Activated CD4-positive, alpha-beta memory T cell treated with anti-CD3 and anti-CD28 coated beads for 36 hours (primary cell): ENCODE measurements at regions not wholly inside any gene's neighbourhood (a gene's known extent, or its start where the extent isn't known, plus 50 kb on each side); places are given as distances from the start of the nearest gene placed in this dataset.

Experiments used
- CTCF ChIA-PET: fragments of 350-600 bp; sonication (Branson Sonifier 250); formaldehyde crosslinking; loops from one replicate; lab custom pipeline; 2021; ENCODE audit warnings: antibody characterized with exemption, inconsistent platforms; lab: Charles Lee
- POLR2A ChIA-PET: fragments of 350-600 bp; sonication (Branson Sonifier 250); formaldehyde crosslinking; loops from one replicate; lab custom pipeline; 2021; ENCODE audit warnings: antibody characterized with exemption; lab: Charles Lee
- DNase-seq: peaks from one replicate; pipeline ENCODE4 v3.0.0-alpha.2; 2020
- H3K27ac Mint-ChIP-seq: one replicate; pipeline ENCODE4 v1.8.0; 2021; ENCODE audit warnings: mixed read lengths
- H3K27me3 Mint-ChIP-seq: one replicate; pipeline ENCODE4 v1.8.0; 2021; ENCODE audit warnings: mixed read lengths
- H3K36me3 Mint-ChIP-seq: one replicate; pipeline ENCODE4 v1.8.0; 2021; ENCODE audit warnings: mixed read lengths
- H3K4me1 Mint-ChIP-seq: one replicate; pipeline ENCODE4 v1.8.0; 2021; ENCODE audit warnings: low read depth, mixed read lengths
- H3K4me3 Mint-ChIP-seq: one replicate; pipeline ENCODE4 v1.8.0; 2021; ENCODE audit warnings: mild to moderate bottlenecking, mixed read lengths
- H3K9me3 Mint-ChIP-seq: one replicate; pipeline ENCODE4 v1.8.0; 2021; ENCODE audit warnings: mixed read lengths
- intact Hi-C: fragments of 100-400 bp; cut with micrococcal nuclease; formaldehyde crosslinking; loops from one replicate; pipeline ENCODE4 v1.15.1; 2023

DNA sequence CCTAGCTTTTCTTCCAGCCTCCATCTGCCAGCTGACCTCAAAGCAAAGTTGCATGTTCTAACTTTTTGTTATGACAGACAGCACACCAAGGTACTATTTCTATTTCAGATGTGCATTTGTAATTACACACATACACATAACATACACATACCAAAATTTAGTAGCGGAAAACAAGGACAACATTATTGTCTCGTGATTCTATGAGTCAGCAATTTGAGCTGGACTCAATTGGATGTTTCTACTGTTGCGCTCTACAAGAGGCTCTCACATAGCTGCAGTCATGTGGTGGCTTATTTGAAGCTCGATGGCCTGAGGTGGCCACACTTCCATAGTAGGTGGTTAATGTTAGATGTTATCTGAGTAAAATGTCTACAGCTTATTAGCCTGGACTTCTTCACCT is 1010.1 kb upstream of the B3GALT2 start:
- no peak overlapping the region for H3K27ac Mint-ChIP-seq
- POLR2A ChIA-PET: no interaction called here
- no peaks in the 10 kb centered on the region for H3K27me3 Mint-ChIP-seq
- no peaks in the 10 kb centered on the region for H3K36me3 Mint-ChIP-seq
- no peak overlapping the region for H3K4me3 Mint-ChIP-seq
- intact Hi-C loops: no loop called here
- no peak for DNase-seq
- CTCF ChIA-PET: no interaction called here
- no peaks in the 10 kb centered on the region for H3K9me3 Mint-ChIP-seq
- no peaks in the 10 kb centered on the region for H3K4me1 Mint-ChIP-seq

DNA sequence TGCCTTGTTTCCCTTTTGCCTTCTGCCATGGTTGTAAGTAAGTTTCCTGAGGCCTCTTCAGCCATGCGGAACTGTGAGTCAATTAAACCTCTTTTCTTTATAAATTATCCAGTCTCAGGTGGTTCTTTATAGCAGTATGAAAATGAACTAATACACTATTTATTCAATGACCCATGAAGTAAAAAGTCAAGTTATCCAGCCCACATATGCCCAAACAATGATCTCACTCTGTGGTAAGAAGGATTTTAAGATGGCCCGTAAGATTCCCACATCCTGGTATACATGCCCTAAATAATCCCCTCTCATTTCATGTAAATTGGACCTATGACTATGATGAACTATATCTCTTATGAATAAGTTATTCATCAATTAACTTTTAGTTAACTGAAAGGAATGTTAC is 1008.3 kb upstream of the B3GALT2 start:
- H3K27me3 Mint-ChIP-seq: no peaks in the 10 kb centered on the region
- ChIA-PET POLR2A (no interaction called here), CTCF (no interaction called here)
- peaks cover 3% of the 10 kb centered on the region for H3K36me3 Mint-ChIP-seq
- H3K9me3 Mint-ChIP-seq: no peaks in the 10 kb centered on the region
- H3K27ac Mint-ChIP-seq: no peak overlapping the region
- intact Hi-C loops: no loop called here
- H3K4me3 Mint-ChIP-seq: no peak overlapping the region
- DNase-seq: no peak
- no peaks in the 10 kb centered on the region for H3K4me1 Mint-ChIP-seq

DNA sequence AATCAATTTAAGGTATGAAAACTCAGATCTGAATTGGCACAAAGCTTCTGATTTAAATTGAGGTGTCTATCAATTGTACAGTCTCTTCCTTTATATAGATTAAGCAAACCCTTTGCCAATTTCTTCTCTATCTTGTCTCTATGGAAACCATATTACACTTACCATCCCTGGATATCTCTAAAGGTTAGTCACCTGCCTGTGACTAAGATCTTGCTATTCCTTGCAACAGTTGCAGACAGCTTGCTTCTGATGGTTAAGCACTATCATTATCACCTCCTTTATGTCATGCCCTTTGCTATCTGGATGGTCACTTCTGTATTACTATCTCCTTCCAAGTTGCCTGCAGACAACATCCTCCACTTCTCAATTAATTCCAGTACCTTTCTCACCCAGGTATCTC is 998.6 kb upstream of the B3GALT2 start:
- H3K4me3 Mint-ChIP-seq: no peak overlapping the region
- H3K27me3 Mint-ChIP-seq: no peaks in the 10 kb centered on the region
- DNase-seq: no peak
- ChIA-PET POLR2A (no interaction called here), CTCF (no interaction called here)
- H3K9me3 Mint-ChIP-seq: peaks cover 3% of the 10 kb centered on the region
- no peaks in the 10 kb centered on the region for H3K4me1 Mint-ChIP-seq
- intact Hi-C loops: no loop called here
- peaks cover 5% of the 10 kb centered on the region for H3K36me3 Mint-ChIP-seq
- no peak overlapping the region for H3K27ac Mint-ChIP-seq

GRCh38 chr1:194184425-194184824 is 998.0 kb upstream of the B3GALT2 start:
- Mint-ChIP-seq H3K27ac (no peak overlapping the region), H3K9me3 (peaks cover 3% of the 10 kb centered on the region), H3K36me3 (peaks cover 3% of the 10 kb centered on the region), H3K4me3 (no peak overlapping the region), H3K4me1 (no peaks in the 10 kb centered on the region), H3K27me3 (no peaks in the 10 kb centered on the region)
- ChIA-PET POLR2A (no interaction called here), CTCF (interaction anchor here (0.6 kb wide), 1 partner anchor 49 kb away, joined by 6 read pairs; no protein-coding TSS in a partner anchor)
- intact Hi-C loops: no loop called here
- no peak for DNase-seq

GRCh38 chr1:194181845-194182244 is 995.4 kb upstream of the B3GALT2 start:
- Mint-ChIP-seq H3K36me3 (peaks cover 3% of the 10 kb centered on the region), H3K4me1 (no peaks in the 10 kb centered on the region), H3K27me3 (no peaks in the 10 kb centered on the region), H3K9me3 (peaks cover 3% of the 10 kb centered on the region), H3K4me3 (no peak overlapping the region), H3K27ac (no peak overlapping the region)
- intact Hi-C loops: no loop called here
- CTCF ChIA-PET: no interaction called here
- POLR2A ChIA-PET: no interaction called here
- DNase-seq: no peak

- H3K9me3 Mint-ChIP-seq: peaks cover under 1% of the 10 kb centered on the region
- no peaks in the 10 kb centered on the region for H3K27me3 Mint-ChIP-seq
Measured at GRCh38 chr1:194176212-194176611, 989.8 kb upstream of the B3GALT2 start.

GRCh38 chr1:194175251-194175650 is 988.8 kb upstream of the B3GALT2 start:
- CTCF ChIA-PET: no interaction called here
- Mint-ChIP-seq H3K27me3 (no peaks in the 10 kb centered on the region), H3K36me3 (no peaks in the 10 kb centered on the region), H3K4me3 (no peak overlapping the region), H3K27ac (no peak overlapping the region), H3K4me1 (no peaks in the 10 kb centered on the region), H3K9me3 (peaks cover 4% of the 10 kb centered on the region)
- intact Hi-C loops: no loop called here
- DNase-seq: no peak
- POLR2A ChIA-PET: no interaction called here

More at GRCh38 chr1:194176212-194176611, 989.8 kb upstream of the B3GALT2 start:
- H3K36me3 Mint-ChIP-seq: peaks cover under 1% of the 10 kb centered on the region
- no peak overlapping the region for H3K4me3 Mint-ChIP-seq
- no peak overlapping the region for H3K27ac Mint-ChIP-seq
- ChIA-PET CTCF (no interaction called here), POLR2A (no interaction called here)
- intact Hi-C loops: no loop called here
- H3K4me1 Mint-ChIP-seq: no peaks in the 10 kb centered on the region
- no peak for DNase-seq

DNA sequence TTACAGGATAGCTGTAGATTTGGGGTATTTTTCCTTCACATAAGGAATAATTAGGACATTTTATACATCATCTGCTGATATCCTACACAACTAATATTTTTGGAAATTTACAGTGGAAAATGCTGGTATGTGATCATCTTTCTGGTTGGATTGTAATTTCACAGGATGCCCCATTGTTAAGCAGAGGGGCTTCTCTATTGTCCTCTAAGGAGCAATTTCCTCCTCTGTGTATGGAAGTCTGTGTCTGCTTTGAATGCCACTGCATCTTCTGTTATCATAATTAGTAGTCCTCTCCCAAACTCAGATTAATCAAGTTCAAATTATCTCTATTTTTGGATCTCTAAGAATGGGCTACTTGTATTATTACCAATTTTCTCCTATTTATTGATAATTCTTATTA is 988.1 kb upstream of the B3GALT2 start:
- Mint-ChIP-seq H3K9me3 (peaks cover 4% of the 10 kb centered on the region), H3K4me3 (no peak overlapping the region), H3K36me3 (no peaks in the 10 kb centered on the region), H3K27ac (no peak overlapping the region), H3K4me1 (no peaks in the 10 kb centered on the region), H3K27me3 (no peaks in the 10 kb centered on the region)
- CTCF ChIA-PET: no interaction called here
- intact Hi-C loops: no loop called here
- no peak for DNase-seq
- POLR2A ChIA-PET: no interaction called here

- intact Hi-C loops: no loop called here
- POLR2A ChIA-PET: no interaction called here
- CTCF ChIA-PET: no interaction called here
- peaks cover 8% of the 10 kb centered on the region for H3K9me3 Mint-ChIP-seq
- H3K27ac Mint-ChIP-seq: no peak overlapping the region
- no peak overlapping the region for H3K4me3 Mint-ChIP-seq
- no peak for DNase-seq
- no peaks in the 10 kb centered on the region for H3K27me3 Mint-ChIP-seq
- peaks cover 1% of the 10 kb centered on the region for H3K36me3 Mint-ChIP-seq
- H3K4me1 Mint-ChIP-seq: no peaks in the 10 kb centered on the region
Measured at GRCh38 chr1:194171596-194171995, 985.2 kb upstream of the B3GALT2 start.

GRCh38 chr1:194167956-194168640 is 981.7 kb upstream of the B3GALT2 start:
- H3K9me3 Mint-ChIP-seq: peaks cover 8% of the 10 kb centered on the region
- POLR2A ChIA-PET: no interaction called here
- no peak for DNase-seq
- intact Hi-C loops: no loop called here
- H3K27me3 Mint-ChIP-seq: no peaks in the 10 kb centered on the region
- H3K4me1 Mint-ChIP-seq: no peaks in the 10 kb centered on the region
- H3K4me3 Mint-ChIP-seq: no peak overlapping the region
- CTCF ChIA-PET: no interaction called here
- H3K27ac Mint-ChIP-seq: no peak overlapping the region
- peaks cover 2% of the 10 kb centered on the region for H3K36me3 Mint-ChIP-seq

DNA sequence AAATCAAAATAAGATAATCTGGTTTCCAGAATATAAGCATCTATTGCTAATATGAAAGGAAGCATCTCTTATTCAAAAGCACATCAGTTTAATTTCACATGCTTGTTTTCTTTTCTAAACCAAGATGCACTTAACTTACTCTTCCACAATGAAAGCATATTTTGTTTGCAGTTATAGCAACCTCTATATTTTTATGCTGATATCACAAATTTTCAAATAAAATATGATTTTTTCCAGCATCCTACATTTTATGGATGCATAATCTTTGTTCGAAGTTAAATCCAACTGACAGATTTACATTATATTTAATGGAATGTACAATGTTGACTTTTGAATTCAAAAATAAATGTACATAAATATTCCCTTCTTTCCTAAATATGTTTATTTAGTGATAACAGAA is 978.3 kb upstream of the B3GALT2 start:
- ChIA-PET CTCF (no interaction called here), POLR2A (no interaction called here)
- Mint-ChIP-seq H3K4me3 (no peak overlapping the region), H3K36me3 (peaks cover 2% of the 10 kb centered on the region), H3K4me1 (no peaks in the 10 kb centered on the region), H3K9me3 (peaks cover 4% of the 10 kb centered on the region), H3K27me3 (no peaks in the 10 kb centered on the region), H3K27ac (no peak overlapping the region)
- DNase-seq: no peak
- intact Hi-C loops: no loop called here

GRCh38 chr1:194161591-194161990 is 975.2 kb upstream of the B3GALT2 start:
- Mint-ChIP-seq H3K27me3 (no peaks in the 10 kb centered on the region), H3K27ac (no peak overlapping the region), H3K36me3 (peaks cover 10% of the 10 kb centered on the region), H3K4me1 (no peaks in the 10 kb centered on the region), H3K9me3 (peaks cover 12% of the 10 kb centered on the region), H3K4me3 (no peak overlapping the region)
- intact Hi-C loops: loop anchor here (2.0 kb wide), 1 partner anchor 133 kb away; no protein-coding TSS in a partner anchor
- ChIA-PET CTCF (no interaction called here), POLR2A (no interaction called here)
- no peak for DNase-seq

- ChIA-PET CTCF (no interaction called here), POLR2A (no interaction called here)
- Mint-ChIP-seq H3K4me3 (no peak overlapping the region), H3K4me1 (no peaks in the 10 kb centered on the region), H3K27ac (no peak overlapping the region), H3K36me3 (peaks cover 10% of the 10 kb centered on the region), H3K9me3 (peaks cover 12% of the 10 kb centered on the region), H3K27me3 (no peaks in the 10 kb centered on the region)
- intact Hi-C loops: loop anchor here (2.0 kb wide), 1 partner anchor 135 kb away; no protein-coding TSS in a partner anchor
- DNase-seq: no peak
Measured at GRCh38 chr1:194159941-194160340, 973.5 kb upstream of the B3GALT2 start.
